Suprapubic skin (tissue), 3 donors: ENCODE measurements at regions not wholly inside any gene's neighbourhood (a gene's known extent, or its start where the extent isn't known, plus 50 kb on each side); places are given as distances from the start of the nearest gene placed in this dataset.

ENCODE experiments used
- CTCF ChIP-seq, 2 donors: fragments of 200-600 bp in 1 of 2; fragments of 450-650 bp in 1 of 2; sonication (generic) in 1 of 2; IDR thresholded peaks; one replicate each; pipeline ENCODE4 v1.5.1; 2016 to 2019; ENCODE audit warnings: antibody characterized with exemption in 2 of 2, mild to moderate bottlenecking in 1 of 2, moderate library complexity in 1 of 2
- EP300 ChIP-seq: sonication (generic); formaldehyde crosslinking; IDR thresholded peaks from one replicate; pipeline ENCODE4 v1.6.1; 2017; ENCODE audit warnings: antibody characterized with exemption
- POLR2A ChIP-seq, 2 donors: fragments of 450-650 bp; IDR thresholded peaks; one replicate each; pipeline ENCODE4 v1.6.1; 2017; ENCODE audit warnings: antibody characterized with exemption in 2 of 2, mild to moderate bottlenecking in 2 of 2, moderate library complexity in 2 of 2

GRCh38 chr3:76723366-76723765 lies 316.5 kb upstream of the ROBO2 start:
- TF ChIP-seq EP300 (no peak), CTCF (IDR thresholded peaks at IDR 0.05) (no peak), POLR2A (IDR thresholded peaks at IDR 0.05) (no peak)
